Suprapubic skin (tissue), 4 donors: ENCODE measurements at regions not wholly inside any gene's neighbourhood (a gene's known extent, or its start where the extent isn't known, plus 50 kb on each side); places are given as distances from the start of the nearest gene placed in this dataset.

Experiments used
- CTCF ChIP-seq, 2 donors: fragments of 200-600 bp in 1 of 2; fragments of 450-650 bp in 1 of 2; sonication (generic) in 1 of 2; IDR thresholded peaks; one replicate each; pipeline ENCODE4 v1.5.1; 2016 to 2019; ENCODE audit warnings: antibody characterized with exemption in 2 of 2, mild to moderate bottlenecking in 1 of 2, moderate library complexity in 1 of 2
- EP300 ChIP-seq: sonication (generic); formaldehyde crosslinking; IDR thresholded peaks from one replicate; pipeline ENCODE4 v1.6.1; 2017; ENCODE audit warnings: antibody characterized with exemption
- POLR2A ChIP-seq, 2 donors: fragments of 450-650 bp; IDR thresholded peaks; one replicate each; pipeline ENCODE4 v1.6.1; 2017; ENCODE audit warnings: antibody characterized with exemption in 2 of 2, mild to moderate bottlenecking in 2 of 2, moderate library complexity in 2 of 2
- POLR2AphosphoS5 ChIP-seq, 3 donors: sonication (generic); formaldehyde crosslinking; IDR thresholded peaks; one replicate each; pipeline ENCODE4 v1.6.1; 2017; ENCODE audit warnings: antibody characterized with exemption in 3 of 3

DNA sequence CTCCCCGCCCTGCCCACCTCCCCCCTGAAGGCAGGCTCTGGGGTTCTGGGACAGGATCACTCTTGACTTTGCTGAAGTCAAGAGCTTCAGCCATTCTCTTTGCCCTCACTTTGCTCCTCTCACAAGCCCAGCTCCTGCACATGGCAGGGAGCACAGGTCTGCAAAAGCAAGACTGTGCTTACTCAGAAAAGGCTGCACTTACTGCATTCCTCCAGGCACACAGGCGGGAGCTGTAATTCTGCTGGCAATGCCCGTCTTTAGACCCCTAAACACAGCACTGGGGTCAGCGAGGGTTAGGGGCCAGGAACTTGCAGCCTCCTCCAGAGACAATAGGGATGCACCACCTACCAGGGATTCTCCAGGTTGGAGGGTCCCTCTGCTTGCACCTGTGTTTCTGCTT is 523.7 kb downstream of the TCERG1L start:
- TF ChIP-seq CTCF (IDR thresholded peaks at IDR 0.05) (no peak), POLR2AphosphoS5 (IDR thresholded peaks at IDR 0.05) (no peak), EP300 (no peak), POLR2A (IDR thresholded peaks at IDR 0.05) (no peak)
